IPS-18c (cell line): ENCODE measurements at regions not wholly inside any gene's neighbourhood (a gene's known extent, or its start where the extent isn't known, plus 50 kb on each side); places are given as distances from the start of the nearest gene placed in this dataset.
"Not testable (repeated sequence)": the region's sequence is repeated elsewhere in the genome, so short reads cannot be mapped to it uniquely, and the experiment has no call there.

Experiments used
- H3K4me3 ChIP-seq: 2 replicates; pipeline ENCODE4 v1.7.0; 2013; ENCODE audit warnings: low read depth, mild to moderate bottlenecking, low read length, moderate library complexity; ENCODE audit not compliant: insufficient read depth
- H3K9me3 ChIP-seq: one replicate; pipeline ENCODE4 v1.6.1; 2013; ENCODE audit warnings: mild to moderate bottlenecking, low read length, moderate library complexity; ENCODE audit not compliant: control insufficient read depth, insufficient read depth

DNA sequence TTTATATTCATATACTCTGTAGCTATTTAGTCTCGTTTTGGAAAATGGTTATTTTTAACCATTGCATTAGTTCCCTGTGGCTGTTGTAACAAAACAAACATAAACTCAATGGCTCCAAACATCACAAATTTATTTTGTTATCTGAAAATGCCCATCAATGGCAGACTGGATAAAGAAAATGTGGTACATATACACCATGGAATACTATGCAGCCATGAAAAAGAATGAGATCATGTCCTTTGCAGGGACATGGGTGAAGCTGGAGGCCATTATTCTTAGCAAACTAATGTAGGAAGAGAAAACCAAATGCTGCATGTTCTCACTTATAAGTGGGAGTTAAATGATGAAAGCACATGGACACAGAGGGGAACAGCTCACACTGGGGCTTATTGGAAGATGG, 938.7 kb downstream of the NLGN4X start:
- H3K9me3 ChIP-seq, H3K4me3 ChIP-seq: not testable (repeated sequence)

GRCh38 chrX:5278908-5279307, 949.8 kb downstream of the NLGN4X start:
- H3K4me3 ChIP-seq: no peak overlapping the region
- H3K9me3 ChIP-seq: peaks cover 8% of the 10 kb centered on the region

DNA sequence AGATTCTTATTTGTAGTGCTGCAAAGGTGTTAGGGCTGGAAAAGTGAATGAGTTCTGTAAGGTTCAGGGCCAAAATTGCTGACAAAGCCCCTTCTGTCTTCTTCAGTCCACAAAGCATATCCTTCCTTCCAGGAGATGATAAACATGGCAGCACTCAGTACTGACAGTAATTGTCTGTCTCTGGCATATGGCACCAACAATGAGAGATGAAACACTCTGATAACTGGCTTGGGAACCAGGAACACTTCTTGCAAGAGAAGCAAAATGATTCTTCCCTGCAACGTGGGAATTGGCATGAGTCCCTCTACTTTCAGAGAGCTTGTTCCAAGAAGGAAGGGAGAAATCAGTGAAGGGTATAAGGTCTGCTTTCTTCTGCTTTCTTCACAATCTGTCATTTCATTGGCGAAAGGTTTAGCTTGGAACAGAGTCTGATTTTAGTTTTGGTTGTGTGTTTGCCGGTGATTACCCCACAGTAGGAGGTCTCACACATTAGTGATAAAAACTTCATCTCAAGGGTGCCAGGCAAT, 963.3 kb downstream of the NLGN4X start:
- Histone ChIP-seq H3K4me3 (no peak overlapping the region), H3K9me3 (no peaks in the 10 kb centered on the region)

GRCh38 chrX:5250106-5250505, 978.6 kb downstream of the NLGN4X start:
- H3K4me3 ChIP-seq: no peak overlapping the region

GRCh38 chrX:5242091-5242790, 986.4 kb downstream of the NLGN4X start:
- no peak overlapping the region for H3K4me3 ChIP-seq

More at GRCh38 chrX:5250106-5250505, 978.6 kb downstream of the NLGN4X start:
- no peaks in the 10 kb centered on the region for H3K9me3 ChIP-seq

DNA sequence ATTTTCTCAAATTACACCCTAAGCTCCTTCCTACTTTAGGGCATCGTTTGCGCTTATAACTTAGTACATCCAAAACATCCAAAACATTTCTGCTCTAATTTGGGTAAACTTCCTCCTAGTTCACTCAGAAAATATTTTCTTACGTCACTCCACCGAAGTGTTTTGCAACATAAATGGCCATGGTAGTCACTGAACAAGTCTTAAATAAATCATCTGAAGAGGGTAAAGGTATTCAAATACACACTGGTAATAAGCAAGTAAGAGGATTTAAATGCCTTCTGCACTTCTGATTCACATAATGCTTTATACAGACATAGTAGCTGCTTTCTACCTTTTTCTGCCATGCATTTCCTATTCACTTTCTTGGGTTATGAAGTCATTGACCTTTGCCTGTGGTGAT, 991.9 kb downstream of the NLGN4X start:
- Histone ChIP-seq H3K9me3 (peaks cover 4% of the 10 kb centered on the region), H3K4me3 (no peak overlapping the region)

More at GRCh38 chrX:5242091-5242790, 986.4 kb downstream of the NLGN4X start:
- H3K9me3 ChIP-seq: peaks cover 2% of the 10 kb centered on the region

DNA sequence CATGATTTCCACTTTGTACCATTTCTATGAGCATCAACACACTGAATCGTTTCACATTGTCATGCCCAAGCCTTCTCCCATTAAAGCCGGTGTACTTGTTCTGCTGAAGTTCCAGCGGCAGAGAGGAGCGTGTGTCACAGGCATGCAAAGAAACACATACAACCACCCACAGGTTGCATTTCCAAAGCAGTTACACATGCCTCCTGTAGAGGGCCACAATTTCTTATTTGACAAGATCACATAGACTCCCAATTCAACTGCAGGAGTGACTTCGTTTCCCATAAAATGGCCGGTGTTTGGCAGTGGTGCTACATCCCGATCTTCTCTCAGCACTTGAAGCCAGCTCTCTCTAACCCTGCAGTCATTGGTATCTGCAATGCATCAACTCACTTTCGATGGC, 992.6 kb downstream of the NLGN4X start:
- Histone ChIP-seq H3K4me3 (no peak overlapping the region), H3K9me3 (peaks cover 4% of the 10 kb centered on the region)

DNA sequence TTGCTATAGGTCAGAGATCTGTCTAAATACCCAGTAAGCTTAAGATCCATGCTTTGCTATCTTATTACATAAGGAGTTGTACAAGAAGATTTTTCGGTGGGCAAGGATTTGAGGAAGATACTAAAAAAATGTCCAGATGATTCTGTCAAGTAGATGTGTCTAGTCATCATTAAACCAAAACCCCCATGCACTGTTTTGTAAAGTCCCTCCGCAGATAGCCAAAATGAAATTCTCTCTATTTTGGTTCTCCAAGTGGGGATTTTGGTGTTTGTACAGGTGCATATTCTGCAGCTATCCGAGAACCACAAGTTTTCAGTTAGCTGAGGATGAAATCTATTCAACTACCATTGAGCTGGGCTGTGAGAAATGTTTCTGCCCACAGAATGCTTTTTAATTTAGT, 994.8 kb downstream of the NLGN4X start:
- Histone ChIP-seq H3K4me3 (no peak overlapping the region), H3K9me3 (peaks cover 4% of the 10 kb centered on the region)

DNA sequence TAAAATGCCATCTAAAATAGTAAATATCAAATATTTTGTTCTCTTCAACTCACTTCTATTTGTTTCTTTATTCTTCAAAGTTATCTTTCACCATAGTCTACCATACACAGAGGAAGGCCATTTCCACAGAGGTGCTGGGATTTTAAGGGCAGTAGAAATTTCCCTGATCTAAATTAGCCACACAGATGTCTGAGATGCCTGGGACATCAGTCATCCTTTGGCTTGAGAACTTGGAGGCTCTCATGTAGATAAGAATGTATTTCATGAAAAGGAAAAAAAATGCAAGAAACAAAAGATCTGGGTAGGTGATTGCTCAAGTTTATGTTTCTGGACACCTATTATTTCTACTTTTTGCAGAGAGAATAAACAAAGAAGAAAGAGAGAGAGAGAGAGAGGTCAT, 1008.2 kb downstream of the NLGN4X start:
- Histone ChIP-seq H3K9me3 (peaks cover 2% of the 10 kb centered on the region), H3K4me3 (no peak overlapping the region)

- H3K9me3 ChIP-seq: peaks cover 4% of the 10 kb centered on the region
- H3K4me3 ChIP-seq: no peak overlapping the region
Observed at GRCh38 chrX:5194806-5195205, 1033.9 kb downstream of the NLGN4X start.

DNA sequence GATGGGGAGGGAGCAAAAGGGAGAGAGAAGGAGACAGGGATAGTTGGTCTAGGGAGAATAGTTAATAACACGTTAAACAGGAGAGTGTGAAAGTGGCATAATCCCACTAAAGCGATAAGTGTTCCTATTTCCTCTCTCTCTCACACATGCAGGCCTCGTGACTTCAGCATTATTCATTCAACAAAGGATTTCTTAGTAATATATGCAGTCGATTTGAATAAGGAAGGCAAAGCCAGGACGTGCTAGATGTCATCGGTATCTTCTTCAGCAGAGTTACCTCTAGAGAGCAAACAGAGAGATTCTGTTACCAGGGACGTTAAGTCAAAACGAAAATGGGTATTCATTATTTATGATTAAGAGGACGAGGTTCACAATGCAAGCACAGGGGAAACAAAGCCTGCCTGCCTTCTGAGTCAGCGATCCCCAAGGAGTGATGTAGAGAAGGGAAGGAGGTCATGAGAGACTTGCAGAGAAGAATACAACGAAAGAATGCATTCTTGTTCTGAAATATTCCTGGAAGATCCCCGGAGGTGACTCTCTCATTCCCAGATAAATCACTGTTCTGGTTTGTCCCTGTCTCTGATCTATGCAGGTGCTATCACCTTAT, 1048.4 kb downstream of the NLGN4X start:
- no peaks in the 10 kb centered on the region for H3K9me3 ChIP-seq
- H3K4me3 ChIP-seq: no peak overlapping the region

GRCh38 chrX:5176766-5177165, 1051.9 kb downstream of the NLGN4X start:
- no peak overlapping the region for H3K4me3 ChIP-seq
- H3K9me3 ChIP-seq: no peaks in the 10 kb centered on the region

- Histone ChIP-seq H3K4me3 (no peak overlapping the region), H3K9me3 (peaks cover 3% of the 10 kb centered on the region)
Observed at GRCh38 chrX:5163663-5164062, 1065.0 kb downstream of the NLGN4X start.

GRCh38 chrX:5155301-5155700, 1073.4 kb downstream of the NLGN4X start:
- Histone ChIP-seq H3K4me3 (no peak overlapping the region), H3K9me3 (no peaks in the 10 kb centered on the region)

- Histone ChIP-seq H3K4me3 (no peak overlapping the region), H3K9me3 (peaks cover 7% of the 10 kb centered on the region)
Observed at GRCh38 chrX:5145957-5146356, 1082.7 kb downstream of the NLGN4X start.

- no peak overlapping the region for H3K4me3 ChIP-seq
- peaks cover 4% of the 10 kb centered on the region for H3K9me3 ChIP-seq
Observed at GRCh38 chrX:5142644-5143043, 1086.0 kb downstream of the NLGN4X start.

DNA sequence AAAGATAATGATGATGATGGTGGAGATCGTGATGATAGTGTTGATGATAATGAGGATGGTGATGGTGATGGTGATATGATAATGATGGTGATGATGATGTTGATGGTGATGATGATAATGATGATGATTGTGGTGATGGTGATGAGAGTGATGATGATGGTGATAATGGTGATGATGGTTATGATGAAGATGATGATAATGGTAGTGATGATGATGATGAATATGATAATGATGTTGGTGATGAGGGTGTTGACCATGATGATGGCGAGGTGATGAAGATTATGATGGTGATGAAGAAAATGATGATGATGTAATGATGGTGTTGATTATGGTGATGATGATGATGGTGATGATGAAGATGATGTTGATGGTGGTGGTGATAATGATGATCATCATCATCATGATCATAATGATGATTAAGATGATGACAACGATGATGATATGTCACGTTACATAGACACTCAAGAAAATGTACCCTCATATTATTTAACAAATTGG, 1106.4 kb downstream of the NLGN4X start:
- Histone ChIP-seq H3K9me3 (no peaks in the 10 kb centered on the region), H3K4me3 (no peak overlapping the region)

GRCh38 chrX:5117816-5118215, 1110.9 kb downstream of the NLGN4X start:
- no peak overlapping the region for H3K4me3 ChIP-seq
- H3K9me3 ChIP-seq: peaks cover 2% of the 10 kb centered on the region
